ENCODE measurements at regions not wholly inside any gene's neighbourhood (a gene's known extent, or its start where the extent isn't known, plus 50 kb on each side); places are given as distances from the start of the nearest gene placed in this dataset.

GRCh38 chr10:44197646-44198045, 187.3 kb downstream of the CXCL12 start:
- H3K4me3 ChIP-seq (ENCODE audit: low read depth, low read length) = no peak overlapping the region
- no peak for DNase-seq (ENCODE audit: low read depth)
- no peak for TF ChIP-seq CTCF (IDR thresholded peaks at IDR 0.05; ENCODE audit: low read depth, low read length, missing control alignments)

- TF ChIP-seq CTCF (IDR thresholded peaks at IDR 0.05; ENCODE audit: low read depth, low read length, missing control alignments) = no peak
- H3K4me3 ChIP-seq (ENCODE audit: low read depth, low read length) = no peak overlapping the region
- no peak for DNase-seq (ENCODE audit: low read depth)
Measured at GRCh38 chr10:44196336-44196735, 188.6 kb downstream of the CXCL12 start.

- H3K4me3 ChIP-seq (ENCODE audit: low read depth, low read length) = no peak overlapping the region
- no peak for DNase-seq (ENCODE audit: low read depth)
- no peak for TF ChIP-seq CTCF (IDR thresholded peaks at IDR 0.05; ENCODE audit: low read depth, low read length, missing control alignments)
Measured at GRCh38 chr10:44196008-44196320, 188.9 kb downstream of the CXCL12 start.

- H3K4me3 ChIP-seq (ENCODE audit: low read depth, low read length) = no peak overlapping the region
- TF ChIP-seq CTCF (IDR thresholded peaks at IDR 0.05; ENCODE audit: low read depth, low read length, missing control alignments) = no peak
- no peak for DNase-seq (ENCODE audit: low read depth)
Measured at GRCh38 chr10:44195112-44196007, 189.5 kb downstream of the CXCL12 start.

- TF ChIP-seq CTCF (IDR thresholded peaks at IDR 0.05; ENCODE audit: low read depth, low read length, missing control alignments) = no peak
- no peak for DNase-seq (ENCODE audit: low read depth)
- H3K4me3 ChIP-seq (ENCODE audit: low read depth, low read length) = no peak overlapping the region
Measured at GRCh38 chr10:44194435-44194834, 190.5 kb downstream of the CXCL12 start.

- no peak for TF ChIP-seq CTCF (IDR thresholded peaks at IDR 0.05; ENCODE audit: low read depth, low read length, missing control alignments)
- H3K4me3 ChIP-seq (ENCODE audit: low read depth, low read length) = no peak overlapping the region
- DNase-seq (ENCODE audit: low read depth) = no peak
Measured at GRCh38 chr10:44193567-44194220, 191.2 kb downstream of the CXCL12 start.

Measured in GM12864 (cell line).